ENCODE measurements at regions not wholly inside any gene's neighbourhood (a gene's known extent, or its start where the extent isn't known, plus 50 kb on each side); places are given as distances from the start of the nearest gene placed in this dataset.

DNA sequence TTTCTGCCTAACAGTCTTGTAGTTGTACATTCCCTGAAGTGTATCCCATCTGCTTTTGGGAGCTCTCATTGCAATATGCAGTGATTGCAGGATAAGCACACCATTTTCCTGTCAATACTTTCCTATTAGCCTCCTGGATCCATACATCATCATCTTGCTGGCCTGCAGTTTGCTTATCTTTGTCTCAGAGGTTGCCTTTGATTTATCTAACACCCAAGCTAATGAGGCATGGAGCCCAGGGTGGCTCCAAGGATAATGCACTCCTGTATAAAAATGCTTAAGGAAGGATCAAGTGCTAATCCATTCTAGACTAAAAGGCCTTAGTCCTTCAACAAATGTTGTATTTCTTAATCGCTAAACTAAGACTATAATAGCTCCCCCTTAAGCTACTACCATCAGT is 161.6 kb upstream of the OBI1 start:
- Histone ChIP-seq H3K4me3 (ENCODE audit: low read depth in 2 of 2, low read length in 1 of 2) (no peak overlapping the region), H2AFZ (ENCODE audit: low read depth) (no peak overlapping the region), H3K4me2 (no peak overlapping the region), H3K27me3 (ENCODE audit: insufficient read depth) (no peaks in the 10 kb centered on the region), H3K79me2 (ENCODE audit: insufficient read depth) (no peaks in the 10 kb centered on the region), H3F3A (replicated peaks; ENCODE audit: insufficient read depth) (no peaks in the 10 kb centered on the region), H3K9ac (no peak overlapping the region), H3K27ac (ENCODE audit: low read depth in 2 of 2, low read length in 1 of 2) (no peak overlapping the region), H3K36me3 (replicated peaks in 1 of 2; ENCODE audit: control insufficient read depth in 1 of 2, insufficient read depth in 2 of 2, low read length in 1 of 2) (no peaks in the 10 kb centered on the region), H3K9me2 (no peaks in the 10 kb centered on the region), H3K9me3 (no peaks in the 10 kb centered on the region), H3K4me1 (ENCODE audit: control insufficient read depth in 1 of 2, insufficient read depth in 2 of 2, low read depth in 1 of 2, low read length in 1 of 2) (no peaks in the 10 kb centered on the region), H4K20me1 (ENCODE audit: insufficient read depth) (no peaks in the 10 kb centered on the region)
- DNase-seq = no peak
- TF ChIP-seq JUND (IDR thresholded peaks at IDR 0.05) (no peak), FOXM1 (IDR thresholded peaks at IDR 0.05; ENCODE audit: low read depth) (no peak), POLR2AphosphoS5 (IDR thresholded peaks at IDR 0.05; ENCODE audit: low read depth, low read length) (no peak), NRF1 (IDR thresholded peaks at IDR 0.05; ENCODE audit: low read depth, low read length) (no peak)
- TF ChIP-seq, protein P1, sequence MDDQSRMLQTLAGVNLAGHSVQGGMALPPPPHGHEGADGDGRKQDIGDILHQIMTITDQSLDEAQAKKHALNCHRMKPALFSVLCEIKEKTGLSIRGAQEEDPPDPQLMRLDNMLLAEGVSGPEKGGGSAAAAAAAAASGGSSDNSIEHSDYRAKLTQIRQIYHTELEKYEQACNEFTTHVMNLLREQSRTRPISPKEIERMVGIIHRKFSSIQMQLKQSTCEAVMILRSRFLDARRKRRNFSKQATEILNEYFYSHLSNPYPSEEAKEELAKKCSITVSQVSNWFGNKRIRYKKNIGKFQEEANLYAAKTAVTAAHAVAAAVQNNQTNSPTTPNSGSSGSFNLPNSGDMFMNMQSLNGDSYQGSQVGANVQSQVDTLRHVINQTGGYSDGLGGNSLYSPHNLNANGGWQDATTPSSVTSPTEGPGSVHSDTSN (IDR thresholded peaks at IDR 0.05) = no peak
- 71% methylated on average over 1 of the region's 1 CpG for WGBS (ENCODE audit: low lambda C conversion rate)
- ChIA-PET POLR2A (no interaction called here), CTCF (interaction anchor here (0.9 kb wide), 1 partner anchor 158 kb away, joined by 5 read pairs; no protein-coding TSS in a partner anchor)

DNA sequence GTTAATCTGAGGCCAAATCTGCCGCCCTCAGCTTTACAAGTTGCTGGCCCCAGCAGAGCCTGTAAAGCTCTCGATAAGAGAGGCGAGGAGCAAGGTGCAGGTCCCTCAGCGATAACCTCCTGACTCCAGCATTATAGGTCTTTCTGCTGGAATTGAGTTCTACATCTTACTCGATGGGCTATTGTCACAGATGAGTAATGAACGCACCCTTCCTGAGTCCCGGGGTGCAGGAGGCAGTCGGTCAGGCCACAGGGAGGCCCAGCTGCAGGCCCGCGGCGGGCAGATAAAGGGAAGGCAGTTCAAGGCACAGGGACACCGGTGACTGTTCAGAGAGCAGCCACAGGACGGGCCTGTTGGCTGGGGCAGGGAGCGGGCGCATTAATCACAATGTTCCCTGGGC is 157.6 kb upstream of the OBI1 start:
- ChIA-PET POLR2A (no interaction called here), CTCF (interaction anchor here (1.2 kb wide), 1 partner anchor 575 kb away, joined by 3 read pairs; no protein-coding TSS in a partner anchor)
- no peak for DNase-seq
- H3K9me3 ChIP-seq = no peaks in the 10 kb centered on the region
- WGBS (ENCODE audit: low lambda C conversion rate) = 42% methylated on average over 10 of the region's 15 CpGs
- no peak overlapping the region for H3K27ac ChIP-seq (ENCODE audit: low read depth in 2 of 2, low read length in 1 of 2)
- no peaks in the 10 kb centered on the region for H3K27me3 ChIP-seq (ENCODE audit: insufficient read depth)
- H3K9me2 ChIP-seq = no peaks in the 10 kb centered on the region
- H3K36me3 ChIP-seq (replicated peaks in 1 of 2; ENCODE audit: control insufficient read depth in 1 of 2, insufficient read depth in 2 of 2, low read length in 1 of 2) = no peaks in the 10 kb centered on the region
- H3F3A ChIP-seq (replicated peaks; ENCODE audit: insufficient read depth) = no peaks in the 10 kb centered on the region
- no peaks in the 10 kb centered on the region for H3K79me2 ChIP-seq (ENCODE audit: insufficient read depth)
- H4K20me1 ChIP-seq (ENCODE audit: insufficient read depth) = no peaks in the 10 kb centered on the region
- no peaks in the 10 kb centered on the region for H3K4me1 ChIP-seq (ENCODE audit: control insufficient read depth in 1 of 2, insufficient read depth in 2 of 2, low read depth in 1 of 2, low read length in 1 of 2)
- H3K9ac ChIP-seq = no peak overlapping the region
- H2AFZ ChIP-seq (ENCODE audit: low read depth) = no peak overlapping the region
- H3K4me2 ChIP-seq = no peak overlapping the region
- TF ChIP-seq NFIC (IDR thresholded peaks at IDR 0.05; ENCODE audit: borderline replicate concordance) (no peak), JUND (IDR thresholded peaks at IDR 0.05) (no peak), GABPA (IDR thresholded peaks at IDR 0.05; ENCODE audit: low read depth) (no peak), FOSL2 (IDR thresholded peaks at IDR 0.05; ENCODE audit: borderline replicate concordance, low read depth) (no peak), MEF2A (IDR thresholded peaks at IDR 0.05; ENCODE audit: borderline replicate concordance, low read depth) (no peak), CHD2 (IDR thresholded peaks at IDR 0.05; ENCODE audit: low read length, partially characterized antibody) (no peak), EP300 (IDR thresholded peaks at IDR 0.05; ENCODE audit: borderline replicate concordance in 1 of 2, low read depth in 1 of 2, low read length in 1 of 2) (no peak), YY1 (IDR thresholded peaks at IDR 0.05; ENCODE audit: low read depth) (no peak), TEAD4 (IDR thresholded peaks at IDR 0.05; ENCODE audit: borderline replicate concordance, insufficient read depth) (no peak), EZH2phosphoT487 (IDR thresholded peaks at IDR 0.05; ENCODE audit: borderline replicate concordance, low read depth) (no peak), ELF1 (IDR thresholded peaks at IDR 0.05) (no peak)
- TF ChIP-seq, protein P1 (IDR thresholded peaks at IDR 0.05) = no peak
- TF ChIP-seq, protein P2, sequence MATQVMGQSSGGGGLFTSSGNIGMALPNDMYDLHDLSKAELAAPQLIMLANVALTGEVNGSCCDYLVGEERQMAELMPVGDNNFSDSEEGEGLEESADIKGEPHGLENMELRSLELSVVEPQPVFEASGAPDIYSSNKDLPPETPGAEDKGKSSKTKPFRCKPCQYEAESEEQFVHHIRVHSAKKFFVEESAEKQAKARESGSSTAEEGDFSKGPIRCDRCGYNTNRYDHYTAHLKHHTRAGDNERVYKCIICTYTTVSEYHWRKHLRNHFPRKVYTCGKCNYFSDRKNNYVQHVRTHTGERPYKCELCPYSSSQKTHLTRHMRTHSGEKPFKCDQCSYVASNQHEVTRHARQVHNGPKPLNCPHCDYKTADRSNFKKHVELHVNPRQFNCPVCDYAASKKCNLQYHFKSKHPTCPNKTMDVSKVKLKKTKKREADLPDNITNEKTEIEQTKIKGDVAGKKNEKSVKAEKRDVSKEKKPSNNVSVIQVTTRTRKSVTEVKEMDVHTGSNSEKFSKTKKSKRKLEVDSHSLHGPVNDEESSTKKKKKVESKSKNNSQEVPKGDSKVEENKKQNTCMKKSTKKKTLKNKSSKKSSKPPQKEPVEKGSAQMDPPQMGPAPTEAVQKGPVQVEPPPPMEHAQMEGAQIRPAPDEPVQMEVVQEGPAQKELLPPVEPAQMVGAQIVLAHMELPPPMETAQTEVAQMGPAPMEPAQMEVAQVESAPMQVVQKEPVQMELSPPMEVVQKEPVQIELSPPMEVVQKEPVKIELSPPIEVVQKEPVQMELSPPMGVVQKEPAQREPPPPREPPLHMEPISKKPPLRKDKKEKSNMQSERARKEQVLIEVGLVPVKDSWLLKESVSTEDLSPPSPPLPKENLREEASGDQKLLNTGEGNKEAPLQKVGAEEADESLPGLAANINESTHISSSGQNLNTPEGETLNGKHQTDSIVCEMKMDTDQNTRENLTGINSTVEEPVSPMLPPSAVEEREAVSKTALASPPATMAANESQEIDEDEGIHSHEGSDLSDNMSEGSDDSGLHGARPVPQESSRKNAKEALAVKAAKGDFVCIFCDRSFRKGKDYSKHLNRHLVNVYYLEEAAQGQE (IDR thresholded peaks at IDR 0.05; ENCODE audit: low read depth, low read length) = no peak
- TF ChIP-seq, protein P3, sequence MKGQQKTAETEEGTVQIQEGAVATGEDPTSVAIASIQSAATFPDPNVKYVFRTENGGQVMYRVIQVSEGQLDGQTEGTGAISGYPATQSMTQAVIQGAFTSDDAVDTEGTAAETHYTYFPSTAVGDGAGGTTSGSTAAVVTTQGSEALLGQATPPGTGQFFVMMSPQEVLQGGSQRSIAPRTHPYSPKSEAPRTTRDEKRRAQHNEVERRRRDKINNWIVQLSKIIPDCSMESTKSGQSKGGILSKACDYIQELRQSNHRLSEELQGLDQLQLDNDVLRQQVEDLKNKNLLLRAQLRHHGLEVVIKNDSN (IDR thresholded peaks at IDR 0.05; ENCODE audit: borderline replicate concordance, low read depth) = no peak
- H3K4me3 ChIP-seq (ENCODE audit: low read depth in 2 of 2, low read length in 1 of 2) = no peak overlapping the region

All from SK-N-SH (cell line).